Type B pancreatic cell (in vitro differentiated cells): ENCODE measurements at regions not wholly inside any gene's neighbourhood (a gene's known extent, or its start where the extent isn't known, plus 50 kb on each side); places are given as distances from the start of the nearest gene placed in this dataset.

Experiments used
- DNase-seq: peaks from one replicate; pipeline ENCODE4 v3.0.0; 2021; ENCODE audit warnings: mixed read lengths; ENCODE audit not compliant: unreplicated experiment; ENCODE audit errors: extremely low spot score
- H3K27ac Mint-ChIP-seq: 2 replicates; pipeline ENCODE4 v1.8.0; 2021; ENCODE audit warnings: mild to moderate bottlenecking, mixed read lengths
- H3K27me3 Mint-ChIP-seq: 2 replicates; pipeline ENCODE4 v1.8.0; 2021; ENCODE audit warnings: mixed read lengths
- H3K36me3 Mint-ChIP-seq: 2 replicates; pipeline ENCODE4 v1.8.0; 2021; ENCODE audit warnings: mixed read lengths
- H3K4me1 Mint-ChIP-seq: one replicate; pipeline ENCODE4 v1.8.0; 2021; ENCODE audit warnings: mixed read lengths; ENCODE audit not compliant: unreplicated experiment
- H3K4me3 Mint-ChIP-seq: 2 replicates; pipeline ENCODE4 v1.8.0; 2021; ENCODE audit warnings: mild to moderate bottlenecking, mixed read lengths
- H3K9me3 Mint-ChIP-seq: 2 replicates; pipeline ENCODE4 v1.8.0; 2021; ENCODE audit warnings: mixed read lengths
- TF ChIP-seq, protein P1 (sequence below): fragments of 200-600 bp; sonication (generic); conservative IDR thresholded peaks from 2 replicates; pipeline ENCODE4 v1.5.0; 2021; ENCODE audit warnings: antibody characterized with exemption, mild to moderate bottlenecking

- Mint-ChIP-seq H3K27ac (no peak overlapping the region), H3K36me3 (no peaks in the 10 kb centered on the region), H3K4me3 (no peak overlapping the region), H3K4me1 (no peaks in the 10 kb centered on the region), H3K27me3 (no peaks in the 10 kb centered on the region), H3K9me3 (peaks cover 4% of the 10 kb centered on the region)
- DNase-seq: no peak
- TF ChIP-seq, protein P1, sequence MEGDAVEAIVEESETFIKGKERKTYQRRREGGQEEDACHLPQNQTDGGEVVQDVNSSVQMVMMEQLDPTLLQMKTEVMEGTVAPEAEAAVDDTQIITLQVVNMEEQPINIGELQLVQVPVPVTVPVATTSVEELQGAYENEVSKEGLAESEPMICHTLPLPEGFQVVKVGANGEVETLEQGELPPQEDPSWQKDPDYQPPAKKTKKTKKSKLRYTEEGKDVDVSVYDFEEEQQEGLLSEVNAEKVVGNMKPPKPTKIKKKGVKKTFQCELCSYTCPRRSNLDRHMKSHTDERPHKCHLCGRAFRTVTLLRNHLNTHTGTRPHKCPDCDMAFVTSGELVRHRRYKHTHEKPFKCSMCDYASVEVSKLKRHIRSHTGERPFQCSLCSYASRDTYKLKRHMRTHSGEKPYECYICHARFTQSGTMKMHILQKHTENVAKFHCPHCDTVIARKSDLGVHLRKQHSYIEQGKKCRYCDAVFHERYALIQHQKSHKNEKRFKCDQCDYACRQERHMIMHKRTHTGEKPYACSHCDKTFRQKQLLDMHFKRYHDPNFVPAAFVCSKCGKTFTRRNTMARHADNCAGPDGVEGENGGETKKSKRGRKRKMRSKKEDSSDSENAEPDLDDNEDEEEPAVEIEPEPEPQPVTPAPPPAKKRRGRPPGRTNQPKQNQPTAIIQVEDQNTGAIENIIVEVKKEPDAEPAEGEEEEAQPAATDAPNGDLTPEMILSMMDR: no peak
Observed at GRCh38 chr21:27582948-27583430, 616.1 kb upstream of the ADAMTS5 start.

DNA sequence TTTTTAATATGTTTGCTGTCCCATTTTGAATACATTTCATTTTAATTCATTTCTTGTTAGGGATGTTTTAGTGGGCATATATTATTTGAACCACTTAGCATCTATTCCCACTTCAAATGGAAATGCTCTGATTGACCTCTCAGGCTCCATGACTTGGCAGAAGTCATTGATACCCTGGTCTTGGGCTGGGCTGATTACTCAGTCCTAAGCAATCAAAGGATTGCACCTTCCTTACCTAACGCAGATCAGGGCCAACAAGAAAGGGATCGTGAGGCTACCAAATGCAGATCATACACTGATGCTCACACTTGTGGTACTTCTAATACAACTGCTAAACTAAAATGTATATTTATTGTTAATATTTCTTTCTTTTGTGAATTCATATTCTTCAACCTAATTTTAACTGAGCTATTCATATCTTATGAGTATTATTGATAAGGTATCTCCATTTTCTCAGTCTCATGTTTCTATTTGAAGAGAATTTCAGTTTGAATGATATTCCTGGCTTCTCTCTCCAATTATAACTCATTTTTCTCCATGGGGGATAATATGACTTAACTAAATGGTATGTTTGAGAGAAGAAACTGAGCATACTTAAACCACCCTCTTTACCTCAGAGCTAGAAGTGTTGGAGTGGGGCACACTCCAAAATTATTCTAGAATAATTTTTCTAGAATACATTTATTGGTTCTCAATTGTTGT, 615.5 kb upstream of the ADAMTS5 start:
- DNase-seq: no peak
- Mint-ChIP-seq H3K36me3 (no peaks in the 10 kb centered on the region), H3K4me1 (no peaks in the 10 kb centered on the region), H3K27me3 (no peaks in the 10 kb centered on the region), H3K27ac (no peak overlapping the region), H3K4me3 (no peak overlapping the region), H3K9me3 (peaks cover 4% of the 10 kb centered on the region)
- TF ChIP-seq, protein P1: no peak

GRCh38 chr21:27581168-27581567, 614.3 kb upstream of the ADAMTS5 start:
- Mint-ChIP-seq H3K9me3 (peaks cover 4% of the 10 kb centered on the region), H3K27ac (no peak overlapping the region)

DNA sequence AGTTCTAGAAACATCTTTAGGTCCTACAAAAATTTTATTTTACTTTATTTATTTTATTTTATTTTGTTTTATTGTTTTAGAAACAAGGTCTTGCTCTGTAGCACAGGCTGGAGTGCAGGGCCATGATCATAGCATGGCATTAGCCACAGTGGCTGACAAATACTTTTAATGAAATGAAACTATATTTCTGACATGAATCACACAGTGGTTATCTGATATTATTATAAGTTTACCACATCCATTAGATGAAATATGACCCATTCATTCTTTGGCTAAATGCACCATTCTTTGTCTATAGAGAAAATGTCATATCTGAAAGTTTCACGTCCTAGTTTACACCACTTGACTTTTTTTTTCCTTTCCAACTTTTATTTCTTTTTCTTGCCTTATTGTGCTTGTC, 613.4 kb upstream of the ADAMTS5 start:
- TF ChIP-seq, protein P1: no peak
- Mint-ChIP-seq H3K27ac (no peak overlapping the region), H3K4me3 (no peak overlapping the region), H3K36me3 (no peaks in the 10 kb centered on the region), H3K27me3 (no peaks in the 10 kb centered on the region), H3K9me3 (peaks cover 4% of the 10 kb centered on the region), H3K4me1 (no peaks in the 10 kb centered on the region)
- DNase-seq: no peak

More at GRCh38 chr21:27581168-27581567, 614.3 kb upstream of the ADAMTS5 start:
- H3K36me3 Mint-ChIP-seq: no peaks in the 10 kb centered on the region
- H3K27me3 Mint-ChIP-seq: no peaks in the 10 kb centered on the region
- H3K4me3 Mint-ChIP-seq: no peak overlapping the region
- DNase-seq: no peak
- TF ChIP-seq, protein P1: no peak
- H3K4me1 Mint-ChIP-seq: no peaks in the 10 kb centered on the region

DNA sequence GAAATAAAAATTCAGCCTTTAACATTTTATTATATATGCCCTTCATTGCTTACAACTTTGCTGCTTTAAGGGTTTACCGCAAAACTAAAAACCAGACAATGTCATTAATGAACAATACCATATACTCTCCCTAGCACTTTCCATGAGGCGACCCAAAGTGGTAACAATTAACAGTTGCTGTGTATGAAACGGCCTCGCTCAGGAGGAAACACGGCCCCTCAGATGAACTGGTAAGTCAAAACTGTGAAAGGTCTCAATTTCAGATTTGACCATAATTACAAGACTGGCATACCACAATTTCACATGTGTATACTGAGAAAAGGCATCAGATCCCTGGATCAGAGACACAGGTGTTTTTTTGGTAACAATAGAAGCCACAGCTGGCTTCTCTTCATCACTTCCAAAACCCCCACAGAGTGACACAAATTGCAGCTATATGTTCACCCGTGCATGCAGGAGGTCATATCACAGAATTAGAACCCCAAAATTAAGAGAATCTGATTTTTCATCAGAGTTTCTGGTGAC, 611.9 kb upstream of the ADAMTS5 start:
- peaks cover 6% of the 10 kb centered on the region for H3K9me3 Mint-ChIP-seq

More for the DNA sequence above, 611.9 kb upstream of the ADAMTS5 start:
- no peak for DNase-seq
- H3K27ac Mint-ChIP-seq: no peak overlapping the region
- H3K4me1 Mint-ChIP-seq: no peaks in the 10 kb centered on the region
- TF ChIP-seq, protein P1: no peak
- H3K36me3 Mint-ChIP-seq: no peaks in the 10 kb centered on the region
- peaks cover 3% of the 10 kb centered on the region for H3K27me3 Mint-ChIP-seq
- H3K4me3 Mint-ChIP-seq: no peak overlapping the region
